AG04450 (cell line): ENCODE measurements at regions not wholly inside any gene's neighbourhood (a gene's known extent, or its start where the extent isn't known, plus 50 kb on each side); places are given as distances from the start of the nearest gene placed in this dataset.

ENCODE experiments used
- CTCF ChIA-PET: fragments of 300-600, 350-600 bp; formaldehyde crosslinking; extraction: SDS; loops from one replicate; lab custom pipeline; 2022; ENCODE audit warnings: antibody characterized with exemption, inconsistent platforms; lab: Charles Lee
- POLR2A ChIA-PET: fragments of 350-600 bp; formaldehyde crosslinking; extraction: SDS; loops from one replicate; lab custom pipeline; 2021; ENCODE audit warnings: antibody characterized with exemption, inconsistent platforms; lab: Yijun Ruan, JAX
- DNase-seq: peaks from one replicate; pipeline ENCODE4 v3.0.0-alpha.2; 2011; ENCODE audit warnings: low read depth, low spot score
- H3K27ac ChIP-seq: one replicate; pipeline ENCODE4 v1.5.1; 2012; ENCODE audit warnings: low read depth, low read length, control low read depth
- H3K27me3 ChIP-seq: one replicate; pipeline ENCODE4 v1.6.0; 2012; ENCODE audit warnings: low read length; ENCODE audit not compliant: control insufficient read depth, insufficient read depth
- H3K4me3 ChIP-seq: 2 replicates; pipeline ENCODE4 v1.5.1; 2011; ENCODE audit warnings: mild to moderate bottlenecking, low read depth, low read length, control low read depth
- H3K9me3 ChIP-seq: 2 replicates; pipeline ENCODE4 v1.5.1; 2012; ENCODE audit warnings: low read length; ENCODE audit not compliant: control insufficient read depth, insufficient read depth
- CTCF ChIP-seq: IDR thresholded peaks from 2 replicates; pipeline ENCODE4 v1.5.1; 2011; ENCODE audit warnings: low read depth, low read length, control low read depth, inconsistent platforms

DNA sequence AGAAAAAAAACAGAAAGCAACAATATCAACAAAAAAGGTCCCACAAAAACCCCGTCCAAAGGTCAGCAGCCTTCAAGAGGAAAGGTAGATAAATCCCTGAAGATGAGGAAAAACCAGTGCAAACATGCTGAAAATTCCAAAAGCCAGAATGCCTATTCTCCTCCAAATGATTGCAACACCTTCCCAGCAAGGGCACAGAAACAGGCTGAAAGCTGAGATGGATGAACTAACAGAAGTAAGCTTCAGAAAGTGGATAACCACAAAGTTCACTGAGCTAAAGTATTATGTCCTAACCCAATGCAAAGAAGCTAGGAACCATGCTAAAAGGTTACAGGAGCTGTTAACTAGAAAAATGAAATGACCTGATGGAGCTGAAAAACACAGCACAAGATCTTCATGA lies 226.4 kb upstream of the DSEL start:
- DNase-seq = no peak
- no peak for TF ChIP-seq CTCF
- POLR2A ChIA-PET = no interaction called here
- H3K27me3 ChIP-seq = no peaks in the 10 kb centered on the region
- CTCF ChIA-PET = interaction anchor here (0.8 kb wide), 1 partner anchor 14 kb away, joined by 3 read pairs; no protein-coding TSS in a partner anchor
- H3K9me3 ChIP-seq = peaks cover 10% of the 10 kb centered on the region; the same call in 1 of the 2 replicates
- H3K27ac ChIP-seq = no peak overlapping the region
- no peak overlapping the region for H3K4me3 ChIP-seq

- ChIA-PET POLR2A (interaction anchor here (0.5 kb wide), 1 partner anchor 886 kb away, joined by 3 read pairs; no protein-coding TSS in a partner anchor), CTCF (interaction anchor here (0.8 kb wide), 1 partner anchor 13 kb away, joined by 3 read pairs; no protein-coding TSS in a partner anchor)
- Histone ChIP-seq H3K4me3 (no peak overlapping the region), H3K27ac (no peak overlapping the region), H3K9me3 (peaks cover 10% of the 10 kb centered on the region; the same call in 1 of the 2 replicates), H3K27me3 (no peaks in the 10 kb centered on the region)
- no peak for DNase-seq
- no peak for TF ChIP-seq CTCF
These were observed 226.0 kb upstream of the DSEL start for GRCh38 chr18:67742525-67742924.

DNA sequence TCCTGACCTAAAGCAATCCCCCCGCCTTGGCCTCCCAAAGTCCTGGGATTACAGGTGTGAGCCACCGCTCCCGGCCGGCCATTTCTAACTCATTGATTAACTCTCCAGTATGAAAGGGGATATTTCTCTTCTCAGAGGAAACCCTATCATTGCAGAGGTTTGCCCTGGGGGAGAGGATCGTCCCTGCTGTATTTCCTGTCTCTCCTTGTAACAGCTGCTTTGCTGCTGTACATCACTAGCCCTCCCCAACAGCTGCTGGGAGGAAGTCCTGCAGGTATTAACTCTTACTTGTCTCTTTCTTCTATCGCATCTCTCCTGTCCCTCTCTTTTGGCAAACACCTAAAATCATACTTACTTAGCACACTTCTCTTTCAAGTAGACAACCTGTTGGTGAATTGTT lies 219.0 kb upstream of the DSEL start:
- ChIA-PET POLR2A (no interaction called here), CTCF (no interaction called here)
- Histone ChIP-seq H3K4me3 (no peak overlapping the region), H3K27me3 (no peaks in the 10 kb centered on the region), H3K27ac (no peak overlapping the region), H3K9me3 (peaks cover 3% of the 10 kb centered on the region; the same call in 1 of the 2 replicates)
- DNase-seq = no peak
- no peak for TF ChIP-seq CTCF

DNA sequence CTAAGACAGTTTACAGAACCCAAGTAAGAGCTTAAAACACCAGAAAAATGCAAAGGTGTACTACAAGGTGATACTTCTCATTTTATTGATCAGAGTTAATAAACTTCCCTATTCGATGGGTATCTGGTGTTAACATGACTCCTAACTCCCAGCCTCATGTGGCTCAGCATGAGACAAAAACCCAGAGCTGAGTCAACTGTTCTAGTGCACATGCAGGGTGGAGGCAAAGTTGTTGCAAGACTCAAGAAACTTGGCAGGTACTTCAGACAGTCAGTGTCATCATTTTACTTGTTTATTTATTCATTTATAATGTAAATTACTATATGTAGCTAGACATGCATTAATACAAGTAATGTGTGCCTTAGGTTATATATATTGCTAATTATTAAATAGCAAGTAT lies 216.6 kb upstream of the DSEL start:
- ChIA-PET CTCF (no interaction called here), POLR2A (no interaction called here)
- no peak for DNase-seq
- no peaks in the 10 kb centered on the region for H3K9me3 ChIP-seq
- no peak for TF ChIP-seq CTCF
- no peaks in the 10 kb centered on the region for H3K27me3 ChIP-seq
- H3K4me3 ChIP-seq = no peak overlapping the region
- H3K27ac ChIP-seq = no peak overlapping the region

DNA sequence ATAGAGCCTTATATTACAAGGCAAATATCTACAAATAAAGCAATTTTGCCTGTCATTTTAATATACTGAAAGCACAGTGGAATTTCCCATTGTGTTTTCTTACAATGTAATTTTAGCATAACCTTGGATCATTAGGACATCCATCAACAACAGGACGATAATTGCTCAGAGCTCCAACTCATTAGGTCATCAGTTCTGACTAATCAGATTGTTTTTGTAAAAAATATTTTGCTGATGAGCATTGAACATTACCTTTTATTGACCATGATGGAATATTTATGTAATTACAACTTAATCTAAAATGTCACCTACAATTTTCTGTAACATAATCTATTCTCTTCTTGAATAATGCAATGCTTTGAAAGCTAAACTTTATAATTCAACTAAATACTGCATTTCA lies 215.3 kb upstream of the DSEL start:
- peak; percentile 10 for DNase-seq

More for the DNA sequence above, 215.3 kb upstream of the DSEL start:
- POLR2A ChIA-PET = no interaction called here
- Histone ChIP-seq H3K4me3 (no peak overlapping the region), H3K27ac (no peak overlapping the region), H3K27me3 (no peaks in the 10 kb centered on the region), H3K9me3 (no peaks in the 10 kb centered on the region)
- CTCF ChIA-PET = no interaction called here
- no peak for TF ChIP-seq CTCF
